Left hindlimb (tissue), 1 donor: ENCODE measurements at regions not wholly inside any gene's neighbourhood (a gene's known extent, or its start where the extent isn't known, plus 50 kb on each side); places are given as distances from the start of the nearest gene placed in this dataset.

Source experiments
- DNase-seq: peaks from one replicate; pipeline ENCODE4 v3.0.0-alpha.2; 2018

GRCh38 chr3:68033867-68034266, 379.5 kb upstream of the SUCLG2 start:
- no peak for DNase-seq

- no peak for DNase-seq
These were observed 377.8 kb upstream of the SUCLG2 start for GRCh38 chr3:68032209-68032608.

- DNase-seq, result no peak
These were observed 370.8 kb upstream of the SUCLG2 start for GRCh38 chr3:68025189-68025588.

GRCh38 chr3:68019876-68020275, 365.5 kb upstream of the SUCLG2 start:
- DNase-seq, result no peak

DNA sequence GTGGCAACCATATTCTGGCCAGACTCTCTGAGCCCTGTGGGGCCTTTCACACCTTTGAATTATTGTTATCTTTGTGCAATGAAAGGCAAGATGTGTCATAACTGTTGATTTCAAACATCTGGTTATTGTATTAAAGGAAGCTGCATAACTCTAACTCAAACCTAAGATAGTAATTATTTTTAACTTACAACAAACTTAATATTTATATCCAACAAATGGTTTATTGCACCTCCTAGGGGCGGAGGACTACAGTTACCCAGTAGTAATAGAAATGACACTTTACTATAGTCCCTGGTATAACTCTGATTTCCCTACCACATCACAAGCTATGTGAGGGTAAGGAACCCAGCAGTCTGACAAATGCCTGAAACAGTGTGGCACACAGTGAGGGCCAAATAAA, 363.9 kb upstream of the SUCLG2 start:
- no peak for DNase-seq

- no peak for DNase-seq
These were observed 362.7 kb upstream of the SUCLG2 start for GRCh38 chr3:68017069-68017468.

DNA sequence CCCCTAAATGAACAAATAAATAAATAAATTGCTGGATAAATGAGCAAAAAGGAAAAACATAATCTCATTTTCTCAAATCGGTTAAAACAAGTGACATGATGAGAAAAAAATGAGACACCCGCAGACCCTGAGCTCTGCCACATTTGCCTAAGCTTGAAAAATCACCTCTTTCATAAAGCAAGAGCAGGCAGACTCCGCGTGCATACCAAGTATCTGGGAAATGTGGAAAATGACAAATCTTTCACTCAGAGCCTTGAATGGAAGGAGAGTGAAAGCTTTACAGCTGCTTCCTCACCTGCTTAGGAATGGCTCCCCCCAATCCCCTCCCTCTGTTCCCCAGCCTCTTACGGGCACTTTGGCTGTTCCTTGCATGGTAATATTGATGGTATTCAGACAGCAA, 355.5 kb upstream of the SUCLG2 start:
- DNase-seq, result no peak

DNA sequence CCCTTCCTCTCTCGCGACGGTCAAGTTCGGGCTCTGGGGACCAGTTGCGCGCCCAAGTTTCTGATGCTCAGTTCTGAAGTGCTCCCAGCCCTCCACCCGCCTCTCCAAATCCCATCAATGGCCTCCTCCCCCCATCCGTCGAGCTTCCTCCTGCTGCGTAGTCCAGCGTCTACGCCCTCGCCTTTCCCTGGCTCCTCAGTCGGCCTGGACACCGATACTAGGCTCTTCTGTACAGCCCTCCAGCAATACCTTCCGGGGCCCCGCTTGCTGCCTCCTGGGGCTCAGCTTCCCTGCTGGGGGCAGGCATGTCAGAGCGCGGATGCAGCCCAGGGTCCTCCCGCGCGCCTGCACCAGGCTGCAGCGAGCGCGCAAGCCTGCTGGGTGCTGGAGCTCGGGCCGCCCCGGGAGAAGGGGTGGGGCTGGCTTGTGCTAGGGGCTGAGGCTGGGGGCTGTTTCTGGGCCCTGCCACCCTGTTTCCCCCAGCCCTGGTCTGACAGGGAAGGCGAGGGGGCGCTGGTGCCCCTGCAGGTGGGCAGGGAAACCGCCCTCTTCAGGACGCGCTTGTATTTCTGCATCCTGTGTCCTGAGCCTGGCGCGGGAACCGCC, 353.3 kb upstream of the SUCLG2 start:
- peak; percentile 46 for DNase-seq

DNA sequence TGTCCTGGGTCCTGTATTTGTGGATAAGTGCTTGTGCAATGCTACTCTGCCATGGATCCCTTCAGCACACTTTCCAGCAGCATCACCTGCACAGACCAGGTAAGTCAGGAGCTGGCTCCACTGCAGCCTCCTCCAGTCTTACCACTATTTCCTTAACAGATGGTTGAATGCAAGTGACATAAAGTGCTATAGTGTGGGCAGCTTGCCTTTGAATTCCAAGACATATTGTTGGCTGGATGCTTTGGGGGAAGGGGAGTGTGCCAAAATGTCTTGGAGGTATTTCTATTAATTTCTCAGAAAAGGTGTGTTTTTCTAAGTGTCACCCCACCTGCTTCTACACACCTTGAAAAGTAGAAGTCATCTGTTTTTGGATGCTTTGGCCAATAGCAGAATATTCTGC, 352.2 kb upstream of the SUCLG2 start:
- no peak for DNase-seq

GRCh38 chr3:68004091-68004490, 349.7 kb upstream of the SUCLG2 start:
- no peak for DNase-seq

DNA sequence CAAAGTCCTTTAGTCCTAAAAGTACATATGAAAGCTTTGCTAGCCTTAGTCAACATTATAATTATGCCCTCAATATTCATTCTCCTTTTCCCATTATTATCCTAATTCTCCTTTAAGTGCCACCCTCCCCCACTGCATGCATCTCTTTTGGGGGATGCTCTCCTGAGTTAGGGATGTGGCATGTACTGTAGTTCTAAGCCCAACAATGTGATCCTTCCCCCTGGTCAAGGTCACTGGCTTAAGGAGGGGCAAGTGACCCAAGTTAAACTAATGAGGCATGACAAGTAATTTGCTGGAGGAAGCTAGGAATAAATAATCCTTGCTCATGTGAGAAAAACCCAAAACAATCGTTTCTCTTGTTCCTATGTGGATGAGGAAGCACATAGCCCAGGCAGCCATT, 343.9 kb upstream of the SUCLG2 start:
- DNase-seq, result no peak

DNA sequence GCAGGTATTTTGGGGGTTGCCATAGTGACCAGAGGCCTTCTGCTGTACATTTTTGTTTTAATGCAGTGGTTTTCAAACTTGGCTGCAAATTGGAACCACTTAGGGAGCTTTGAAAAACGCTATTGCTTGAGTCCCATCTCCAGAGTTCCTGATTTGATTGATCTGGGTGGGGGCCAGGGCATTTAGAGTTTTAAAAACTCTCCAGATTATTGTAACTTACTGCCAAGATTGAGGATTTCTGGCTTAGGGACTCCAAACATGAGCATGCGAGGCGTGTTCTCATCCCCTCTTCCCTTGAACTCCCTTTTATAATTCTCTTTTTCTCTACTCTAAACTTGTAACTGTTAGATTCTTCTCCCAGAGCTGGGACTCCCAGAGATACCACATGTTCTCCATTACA, 340.8 kb upstream of the SUCLG2 start:
- peak; percentile 41 for DNase-seq

GRCh38 chr3:67986706-67987105, 332.3 kb upstream of the SUCLG2 start:
- DNase-seq, result no peak

GRCh38 chr3:67983166-67983565, 328.8 kb upstream of the SUCLG2 start:
- DNase-seq, result no peak

- no peak for DNase-seq
These were observed 326.7 kb upstream of the SUCLG2 start for GRCh38 chr3:67981077-67981476.

GRCh38 chr3:67979342-67979741, 324.9 kb upstream of the SUCLG2 start:
- DNase-seq, result no peak

DNA sequence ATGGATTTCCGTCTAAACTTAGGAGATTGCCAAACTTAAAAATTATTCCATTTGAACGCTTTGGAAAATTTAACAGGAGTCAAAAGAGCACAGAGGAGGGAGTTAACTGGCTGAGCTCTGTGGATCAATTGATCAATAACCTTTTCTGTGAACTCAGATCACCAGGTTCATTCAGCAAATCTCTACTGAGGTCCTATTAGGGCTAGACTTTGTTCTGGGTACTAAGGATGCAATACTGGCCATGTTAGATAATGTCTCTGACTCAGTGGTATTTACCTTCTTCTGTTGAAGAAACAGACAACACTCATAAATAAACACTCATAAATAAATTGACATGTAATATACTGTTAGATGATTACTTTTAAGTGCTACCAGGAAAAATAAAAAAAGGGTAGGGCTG, 323.4 kb upstream of the SUCLG2 start:
- no peak for DNase-seq

DNA sequence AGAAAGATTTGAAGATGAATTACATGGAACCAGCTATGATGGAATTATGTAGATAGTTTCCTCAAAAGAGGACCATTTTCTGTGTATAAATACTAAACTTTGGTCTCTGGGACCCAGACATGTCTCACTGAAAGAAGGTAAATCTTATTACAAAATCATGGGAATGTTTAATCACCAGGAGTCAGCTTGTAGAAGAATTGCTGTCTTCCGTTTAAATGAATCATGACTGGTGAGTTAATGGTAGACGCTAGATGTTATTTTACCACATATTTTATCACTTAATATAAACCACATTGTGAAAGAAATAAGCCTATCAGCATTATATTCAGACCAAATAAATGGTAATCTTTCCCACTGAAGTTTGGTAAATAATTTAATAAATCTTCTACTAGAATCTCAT, 322.3 kb upstream of the SUCLG2 start:
- no peak for DNase-seq

DNA sequence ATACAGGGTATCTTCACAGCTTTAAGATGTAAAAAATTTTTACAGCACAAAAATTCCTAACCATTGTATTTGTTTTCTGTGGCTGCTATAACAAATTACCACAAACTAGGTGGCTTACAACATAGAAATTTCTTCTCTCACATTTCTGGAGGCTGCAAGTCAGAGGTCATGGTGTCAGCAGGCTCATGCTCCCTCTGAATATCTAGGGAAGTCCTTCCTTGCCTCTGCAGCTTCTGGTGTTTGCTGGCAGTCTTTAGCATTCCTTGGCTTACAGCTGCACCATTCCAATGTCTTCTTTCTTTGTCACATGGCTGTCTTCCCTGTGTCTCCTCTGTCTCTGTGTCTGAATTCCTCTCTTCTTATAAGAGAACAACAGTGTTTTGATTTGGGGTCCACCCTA, 310.2 kb upstream of the SUCLG2 start:
- no peak for DNase-seq

DNA sequence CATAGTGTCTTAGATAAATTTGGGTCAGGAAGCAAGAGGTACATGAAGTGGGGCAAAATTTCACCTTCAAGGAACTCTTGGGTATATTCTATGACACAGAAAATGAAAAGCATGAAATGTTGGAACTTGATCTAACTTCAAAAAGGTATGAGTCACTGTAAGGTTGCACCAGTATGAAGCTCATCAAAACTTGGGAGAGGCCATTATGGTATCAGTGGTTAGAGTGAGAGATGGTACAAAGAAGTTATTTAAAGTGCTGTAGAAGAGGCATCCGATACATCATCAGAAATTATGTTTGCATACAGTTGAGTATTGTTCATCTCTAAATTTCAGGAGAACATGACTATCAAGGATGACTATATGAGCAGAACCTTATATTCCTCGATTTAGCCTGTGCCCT, 302.9 kb upstream of the SUCLG2 start:
- DNase-seq, result no peak

DNA sequence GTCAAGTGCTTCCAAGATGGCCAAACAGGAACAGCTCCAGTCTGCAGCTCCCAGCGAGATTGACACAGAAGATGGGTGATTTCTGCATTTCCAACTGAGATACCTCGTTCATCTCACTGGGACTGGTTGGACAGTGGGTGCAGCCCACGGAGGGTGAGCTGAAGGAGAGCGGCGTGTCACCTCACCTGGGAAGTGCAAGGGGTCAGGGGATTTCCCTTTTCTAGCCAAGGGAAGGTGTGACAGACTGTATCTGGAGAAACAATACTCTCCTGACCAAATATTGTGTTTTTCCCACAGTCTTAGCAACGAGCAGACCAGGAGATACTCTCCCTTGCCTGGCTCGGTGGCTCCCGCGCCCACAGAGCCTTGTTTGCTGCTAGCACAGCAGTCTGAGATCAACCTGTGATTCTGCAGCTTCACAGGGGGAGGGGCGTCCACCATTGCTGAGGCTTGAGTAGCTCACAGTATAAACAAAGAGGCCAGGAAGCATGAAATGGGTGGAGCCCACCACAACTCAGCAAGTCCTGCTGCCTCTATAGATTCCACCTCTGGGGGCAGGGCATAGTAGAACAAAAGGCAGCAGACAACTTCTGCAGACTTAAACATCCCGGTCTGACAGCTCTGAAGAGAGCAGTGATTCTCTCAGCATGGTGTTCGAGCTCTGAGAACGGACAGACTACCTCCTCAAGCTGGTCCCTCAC, 293.5 kb upstream of the SUCLG2 start:
- DNase-seq, result no peak

DNA sequence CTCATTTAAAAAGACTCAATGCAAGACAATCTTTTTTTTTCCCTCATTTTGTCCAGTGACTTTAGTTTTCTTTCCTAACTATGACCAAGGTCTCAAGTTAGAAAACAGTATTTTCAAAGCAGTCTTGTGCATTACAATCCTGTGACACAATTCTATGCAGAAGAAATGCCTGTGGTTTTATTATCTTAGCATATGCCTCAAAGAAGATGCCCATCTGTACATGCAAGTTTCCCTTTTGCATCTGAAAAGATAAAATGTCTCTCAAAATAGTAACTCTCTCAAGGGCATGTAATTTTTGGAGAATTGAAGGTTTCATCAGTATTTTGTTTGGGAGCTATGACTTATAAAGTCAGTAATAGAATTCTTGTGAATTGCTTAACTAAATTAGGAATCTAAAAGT, 292.0 kb upstream of the SUCLG2 start:
- DNase-seq, result no peak

- no peak for DNase-seq
These were observed 289.1 kb upstream of the SUCLG2 start for GRCh38 chr3:67943546-67943945.

GRCh38 chr3:67941433-67942030, 287.1 kb upstream of the SUCLG2 start:
- DNase-seq, result no peak
